Right lobe of liver (tissue), 6 donors: ENCODE measurements at regions not wholly inside any gene's neighbourhood (a gene's known extent, or its start where the extent isn't known, plus 50 kb on each side); places are given as distances from the start of the nearest gene placed in this dataset.

ENCODE experiments used
- ATAC-seq, 4 donors: fragments of 200-7000 bp; cut with Tn5 transposase; one replicate each; pipeline ENCODE4 v1.9.1; 2020; ENCODE audit warnings: mild to moderate bottlenecking in 4 of 4, moderate library complexity in 4 of 4
- DNase-seq, 3 donors: peaks; one replicate each; pipeline ENCODE4 v3.0.0-alpha.2; 2020
- H3K27ac ChIP-seq, 3 donors: fragments of 200-600 bp; one replicate each; pipeline ENCODE4 v1.8.0; 2022
- H3K27me3 ChIP-seq, 2 donors: fragments of 200-600 bp; one replicate each; pipeline ENCODE4 v1.8.0; 2022
- H3K36me3 ChIP-seq, 4 donors: fragments of 200-600 bp; sonication (generic) in 1 of 4; one replicate each; pipeline versions ENCODE4 v1.5.1 to v1.8.0; 2017 to 2022; ENCODE audit warnings: control low read depth in 1 of 4
- H3K4me1 ChIP-seq, 4 donors: fragments of 200-600 bp; sonication (generic) in 1 of 4; one replicate each; pipeline versions ENCODE4 v1.5.1 to v1.8.0; 2017 to 2022; ENCODE audit warnings: control low read depth in 1 of 4
- H3K4me3 ChIP-seq, 3 donors: fragments of 200-600 bp; one replicate each; pipeline ENCODE4 v1.8.0; 2022
- H3K9me3 ChIP-seq, 4 donors: fragments of 200-600 bp; sonication (generic) in 1 of 4; one replicate each; pipeline versions ENCODE4 v1.5.1 to v1.8.0; 2017 to 2022; ENCODE audit warnings: control low read depth in 1 of 4
- CTCF ChIP-seq, 4 donors: fragments of 200-600 bp in 3 of 4; fragments of 450-650 bp in 1 of 4; IDR thresholded peaks; one replicate each; pipeline versions ENCODE4 v1.5.1 to v1.8.0; 2016 to 2022; ENCODE audit warnings: antibody characterized with exemption in 4 of 4, mild to moderate bottlenecking in 2 of 4
- POLR2A ChIP-seq: fragments of 450-650 bp; IDR thresholded peaks from one replicate; pipeline ENCODE4 v1.6.1; 2017; ENCODE audit warnings: antibody characterized with exemption, mild to moderate bottlenecking
- WGBS: methylation state at CpG from one replicate; pipeline ENCODE4 v1.1.6; 2018; ENCODE audit warnings: low coverage, low lambda C conversion rate; ENCODE audit not compliant: insufficient coverage; ENCODE audit errors: missing lambda C conversion rate; 5-methylcytosine and 5-hydroxymethylcytosine counted together
- intact Hi-C, 2 donors: fragments of 100-400 bp; cut with DNase I; formaldehyde crosslinking; loops; one replicate each; pipeline versions ENCODE4 v1.11.2 to v1.14.1; 2022
- donor health status: DM: no; HTN: yes; CAD: no.
- donor health status: DM: no; HTN: no; CAD: no.
- donor health status: DM: no; HTN: no; CAD: no.
- donor health status: DM: no; HTN: yes; CAD: no.
- donor health status: DM: no; HTN: yes; CAD: no.

DNA sequence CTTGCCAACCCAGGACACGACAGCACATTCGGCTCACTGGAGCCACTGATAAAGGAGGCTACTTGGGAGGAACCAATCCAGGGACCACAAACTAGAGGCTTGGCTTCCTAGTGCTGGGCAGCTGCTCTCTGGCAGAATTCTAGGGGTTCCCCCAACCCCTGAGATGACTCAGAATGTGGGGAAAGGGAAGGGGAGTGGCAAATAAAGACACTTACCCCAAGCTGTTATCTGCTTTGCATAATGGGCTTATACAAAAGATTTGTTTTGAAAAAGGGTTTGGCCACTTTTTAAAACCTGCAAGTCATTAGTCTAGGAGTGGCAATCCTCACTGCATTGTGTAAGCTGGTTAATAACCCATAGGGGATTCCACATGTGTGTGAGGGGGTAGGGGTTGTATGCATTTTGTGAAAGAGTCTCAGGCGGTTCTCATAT lies 64.1 kb upstream of the LMO1 start:
- Histone ChIP-seq H3K4me3 (no peak overlapping the region), H3K27ac (no peak overlapping the region), H3K4me1 (no peaks in the 10 kb centered on the region), H3K36me3 (no peaks in the 10 kb centered on the region), H3K27me3 (peaks cover 0 to 4% of the 10 kb centered on the region in 2 donors), H3K9me3 (no peaks in the 10 kb centered on the region)
- ATAC-seq = no peak
- no peak for DNase-seq
- TF ChIP-seq POLR2A (no peak), CTCF (IDR thresholded peaks at IDR 0.05) (no peak)
- WGBS = 45% methylated on average over 3 of the region's 3 CpGs
- intact Hi-C loops = no loop called here

- Histone ChIP-seq H3K36me3 (no peaks in the 10 kb centered on the region), H3K4me1 (no peaks in the 10 kb centered on the region), H3K9me3 (no peaks in the 10 kb centered on the region), H3K27me3 (peaks cover 0 to 4% of the 10 kb centered on the region in 2 donors), H3K4me3 (no peak overlapping the region), H3K27ac (no peak overlapping the region)
- WGBS = no CpG with 5 or more reads among the region's 3 CpGs
- DNase-seq (no peak), ATAC-seq (no peak)
- TF ChIP-seq CTCF (IDR thresholded peaks at IDR 0.05) = no peak
- TF ChIP-seq POLR2A = no peak
- intact Hi-C loops = no loop called here
Measured at GRCh38 chr11:8326337-8326736, 62.7 kb upstream of the LMO1 start.

- 79% methylated on average over 4 of the region's 9 CpGs for WGBS
- no peak overlapping the region for H3K4me3 ChIP-seq
- H3K27me3 ChIP-seq = peaks cover 0 to 4% of the 10 kb centered on the region in 2 donors
- DNase-seq (no peak), ATAC-seq (no peak)
- TF ChIP-seq POLR2A (no peak), CTCF (IDR thresholded peaks at IDR 0.05) (no peak)
- no peak overlapping the region for H3K27ac ChIP-seq
- no peaks in the 10 kb centered on the region for H3K4me1 ChIP-seq
- H3K36me3 ChIP-seq = no peaks in the 10 kb centered on the region
- H3K9me3 ChIP-seq = no peaks in the 10 kb centered on the region
- intact Hi-C loops = no loop called here
Measured at GRCh38 chr11:8325591-8326304, 62.1 kb upstream of the LMO1 start.

- intact Hi-C loops = no loop called here
Measured at GRCh38 chr11:8323161-8323935, 59.7 kb upstream of the LMO1 start.

More at GRCh38 chr11:8323161-8323935, 59.7 kb upstream of the LMO1 start:
- 76% methylated on average over 6 of the region's 13 CpGs for WGBS
- no peak for DNase-seq
- H3K27ac ChIP-seq = no peak overlapping the region
- H3K4me1 ChIP-seq = no peaks in the 10 kb centered on the region
- TF ChIP-seq CTCF (IDR thresholded peaks at IDR 0.05) (no peak), POLR2A (no peak)
- H3K9me3 ChIP-seq = no peaks in the 10 kb centered on the region
- H3K27me3 ChIP-seq = no peaks in the 10 kb centered on the region
- no peaks in the 10 kb centered on the region for H3K36me3 ChIP-seq
- H3K4me3 ChIP-seq = no peak overlapping the region
- no peak for ATAC-seq
